Activated CD4-positive, alpha-beta T cell treated with anti-CD3 and anti-CD28 coated beads, Interleukin-10, Interleukin-2, amounts not matched to agents 100 ng/mL and 50 ng/mL, durations not matched to agents 16 hours and 8 hours (primary cell): ENCODE measurements at regions not wholly inside any gene's neighbourhood (a gene's known extent, or its start where the extent isn't known, plus 50 kb on each side); places are given as distances from the start of the nearest gene placed in this dataset.

Source experiments
- DNase-seq: peaks from one replicate; pipeline ENCODE4 v3.0.0-alpha.2; 2020

DNA sequence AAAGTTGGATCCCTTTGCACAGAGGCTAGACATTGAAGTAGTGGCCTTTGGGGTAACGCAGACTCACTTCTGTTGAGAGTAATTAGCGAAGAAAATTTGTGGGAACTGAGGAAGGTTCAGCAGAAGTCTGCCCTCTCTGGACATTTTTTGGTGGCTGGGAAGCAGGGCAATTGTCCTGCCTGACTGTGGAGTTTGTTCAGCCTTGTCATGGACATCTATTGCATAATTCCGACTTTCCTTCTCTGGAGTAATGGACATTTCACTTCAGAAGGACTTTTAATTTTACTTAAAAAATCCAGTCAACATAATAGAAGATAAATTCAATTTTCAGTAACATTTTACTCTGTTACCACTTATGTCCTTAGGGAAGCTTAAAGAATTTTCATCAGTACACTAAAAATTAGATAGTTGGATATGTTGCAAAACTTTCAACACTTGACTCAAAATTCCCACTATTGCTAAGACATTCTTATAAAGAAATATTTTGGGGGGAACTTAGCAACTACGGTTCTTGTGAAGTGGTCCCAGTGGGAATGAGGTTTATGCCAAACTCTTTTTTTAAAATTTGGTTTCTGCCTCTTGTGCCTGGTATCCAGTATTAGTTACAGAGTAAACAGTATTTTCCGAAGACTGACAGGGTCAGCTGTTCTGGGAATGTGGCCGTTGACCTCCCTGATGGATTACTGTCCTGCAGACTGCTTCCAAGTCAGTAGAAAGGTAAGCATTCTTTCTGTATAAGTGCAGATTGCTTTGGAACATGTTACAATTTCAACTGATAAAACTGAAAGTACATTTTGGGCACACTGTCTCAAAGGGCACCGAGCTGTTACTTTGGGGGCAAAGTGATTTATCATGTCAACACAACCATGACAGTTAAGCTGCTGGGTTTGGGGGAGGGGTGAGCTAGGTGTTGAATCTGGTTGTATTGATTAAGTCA, 100.6 kb upstream of the MLIP start:
- DNase-seq, result no peak

DNA sequence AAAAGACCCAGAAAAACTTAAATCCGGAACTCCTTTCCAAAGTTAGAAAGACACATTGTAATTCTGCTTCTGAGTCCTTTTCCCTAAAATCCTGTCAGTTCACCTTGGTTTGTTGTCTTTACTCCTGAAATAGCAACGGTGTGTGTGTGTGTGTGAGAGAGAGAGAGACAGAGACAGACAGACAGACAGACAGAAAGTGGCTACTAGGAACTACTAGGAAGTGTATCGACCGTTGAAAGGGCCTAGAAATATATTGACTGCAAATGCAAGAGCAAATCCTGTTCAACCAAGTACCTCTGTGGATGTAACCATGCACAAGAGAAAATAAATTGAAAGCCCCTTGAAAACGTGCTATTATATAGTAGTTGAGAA, 100.0 kb upstream of the MLIP start:
- no peak for DNase-seq

DNA sequence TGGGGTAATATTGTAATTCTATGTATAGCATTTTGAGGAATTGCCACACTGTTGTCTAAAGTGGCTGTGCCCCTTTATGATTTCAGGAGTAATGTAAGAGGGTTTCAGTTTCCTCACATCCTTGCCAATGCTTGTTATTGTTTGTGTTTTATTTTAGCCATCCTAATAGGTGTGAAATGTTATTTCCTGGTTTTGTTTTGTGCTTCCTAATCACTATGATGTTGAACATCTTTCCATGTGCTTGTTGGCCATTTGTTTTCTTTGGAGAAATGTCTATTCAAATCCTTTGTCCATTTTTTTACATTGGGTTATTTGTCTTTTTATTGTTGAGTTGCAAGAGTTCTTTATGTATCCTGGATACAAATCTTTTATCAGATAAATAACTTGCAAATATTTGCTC, 97.3 kb upstream of the MLIP start:
- DNase-seq, result no peak

DNA sequence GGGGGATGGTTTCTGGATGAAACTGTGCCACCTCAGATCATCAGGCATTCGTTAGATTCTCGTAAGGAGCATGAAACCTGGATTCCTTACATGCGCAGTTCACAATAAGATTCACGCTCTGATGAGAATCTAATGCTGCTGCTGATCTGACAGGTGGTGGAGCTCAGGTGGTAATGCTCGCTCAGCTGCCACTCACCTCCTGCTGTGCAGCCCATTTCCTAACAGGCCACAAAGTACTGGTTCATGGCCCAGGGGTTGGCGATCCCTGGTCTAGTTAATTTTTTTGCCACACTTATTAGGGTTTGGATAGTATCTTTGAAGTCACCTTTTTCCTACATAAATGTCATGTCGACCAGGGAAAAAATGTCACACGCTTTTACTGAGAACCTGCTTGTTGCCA, 96.8 kb upstream of the MLIP start:
- DNase-seq, result no peak

DNA sequence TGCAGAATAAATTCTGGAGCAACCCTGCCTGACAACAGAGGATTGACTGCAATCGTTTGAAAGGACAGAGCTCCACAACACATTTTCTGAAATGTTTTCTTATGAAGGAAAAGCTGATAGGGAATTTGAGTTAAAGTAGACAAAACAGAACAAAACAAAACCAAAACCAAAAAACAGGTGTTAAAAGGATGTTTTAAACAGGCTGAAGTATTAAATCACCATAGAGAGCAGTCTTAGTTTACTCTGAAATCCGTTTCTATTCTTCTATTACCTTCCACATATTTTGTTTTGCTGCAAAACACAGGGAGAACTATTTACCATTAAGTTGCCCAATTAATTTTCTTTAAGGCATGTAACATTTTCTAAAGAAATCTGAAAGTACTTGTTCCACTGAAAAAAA, 93.4 kb upstream of the MLIP start:
- no peak for DNase-seq

DNA sequence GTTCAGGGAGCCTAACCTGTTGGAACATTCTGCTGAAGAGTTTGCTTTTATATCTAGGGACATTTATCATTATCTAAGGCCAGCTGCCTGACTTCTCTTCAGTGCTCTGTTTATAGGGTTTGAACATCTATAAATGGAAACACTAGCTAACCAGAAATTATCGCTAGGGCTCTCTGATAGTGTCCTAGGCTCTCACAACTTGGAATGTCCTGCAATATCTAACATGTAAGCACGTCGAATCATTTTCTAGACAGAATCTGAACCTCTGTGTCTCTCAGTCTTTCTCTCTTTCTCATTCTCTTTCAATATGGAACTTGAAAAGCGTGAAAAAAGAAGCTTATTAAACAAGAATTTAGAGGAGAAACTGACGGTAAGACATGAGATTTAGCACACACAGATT, 92.5 kb upstream of the MLIP start:
- no peak for DNase-seq

DNA sequence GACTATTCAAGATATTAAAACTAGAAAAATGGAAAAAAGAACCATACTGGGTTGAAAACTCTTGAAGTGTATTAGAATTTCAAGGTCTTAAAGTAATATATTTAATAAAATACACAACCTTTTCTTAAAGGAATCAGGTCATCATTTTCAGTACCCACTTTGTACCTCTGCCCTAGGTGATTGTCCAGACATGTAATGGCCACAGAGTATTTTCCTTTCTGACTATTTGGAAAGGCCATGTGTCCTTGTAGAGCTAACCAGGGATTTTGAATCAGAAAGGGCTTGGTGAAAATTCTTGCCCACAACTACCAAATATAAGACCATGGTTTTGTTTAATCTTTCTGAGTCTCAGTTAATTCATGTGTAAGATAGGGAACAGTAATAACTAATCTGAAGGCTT, 91.4 kb upstream of the MLIP start:
- DNase-seq, result no peak

DNA sequence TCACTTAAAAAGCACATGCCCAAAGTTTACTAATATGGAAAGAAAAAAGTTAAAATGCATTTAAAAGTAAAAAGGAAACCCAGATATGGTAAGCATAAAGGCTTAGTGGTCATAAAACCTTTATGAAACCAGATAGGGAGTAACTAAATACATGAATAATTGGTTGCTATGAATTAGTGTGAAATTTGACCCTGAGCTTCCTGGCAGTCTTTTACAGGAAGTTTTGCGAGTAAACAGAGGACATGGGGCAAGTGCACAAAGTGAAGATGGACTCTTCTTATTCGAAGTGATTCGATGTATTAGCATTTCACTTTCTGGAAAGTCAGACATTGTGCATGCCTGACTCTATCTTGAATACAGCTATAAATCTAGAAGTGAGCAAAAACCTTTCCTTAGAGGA, 90.9 kb upstream of the MLIP start:
- no peak for DNase-seq

DNA sequence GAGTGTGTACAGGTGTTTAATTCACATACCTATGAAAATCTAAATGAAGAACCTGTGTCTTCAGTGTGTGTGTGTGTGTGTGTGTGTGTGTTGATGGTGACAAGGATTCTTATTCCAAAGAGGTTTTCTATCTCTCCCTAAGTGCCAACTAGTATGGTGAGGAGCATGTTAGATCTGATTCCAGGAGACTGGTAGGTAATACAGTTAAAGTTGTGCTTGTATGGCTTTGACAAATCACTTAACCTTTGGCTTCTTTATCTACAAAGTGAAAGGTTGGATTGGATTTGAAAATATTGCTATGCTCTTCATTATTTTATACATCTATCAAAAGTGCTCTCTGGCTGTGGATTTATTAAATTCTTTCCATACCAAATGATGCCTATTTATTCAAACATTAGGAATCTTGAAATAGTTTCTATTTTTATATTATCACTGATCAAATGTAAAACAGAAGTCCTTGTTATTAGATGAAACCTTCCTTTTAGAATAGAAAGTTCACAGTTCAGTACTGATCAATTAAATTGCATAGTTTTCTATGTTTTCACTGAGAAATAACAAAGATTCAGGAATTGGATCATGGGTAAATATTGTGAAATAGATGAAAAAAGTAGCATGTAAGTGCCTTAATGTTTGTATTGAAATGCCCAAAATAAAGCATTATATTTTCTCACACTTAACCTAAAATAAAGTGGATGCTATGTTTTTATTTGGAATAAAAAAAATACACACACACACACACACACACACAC, 84.4 kb upstream of the MLIP start:
- DNase-seq, result no peak

DNA sequence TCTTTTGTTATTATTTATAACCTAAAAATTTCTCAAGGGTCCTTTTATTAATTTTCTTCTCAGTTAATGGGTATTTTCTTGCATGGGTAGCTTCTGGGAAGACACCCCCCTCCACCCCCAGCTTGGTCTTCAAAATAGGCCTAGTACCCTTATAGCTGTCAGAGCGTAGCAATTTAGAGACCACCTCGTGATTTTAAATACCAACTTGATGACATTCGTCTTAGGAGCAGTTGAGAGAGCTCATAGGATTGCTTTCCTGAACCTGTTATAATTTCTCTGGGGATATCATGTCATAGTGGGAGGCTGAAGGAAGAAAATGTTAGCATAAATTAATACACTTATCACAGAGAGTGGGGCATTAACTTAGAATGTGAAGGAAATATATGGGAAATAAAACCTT, 83.1 kb upstream of the MLIP start:
- no peak for DNase-seq

DNA sequence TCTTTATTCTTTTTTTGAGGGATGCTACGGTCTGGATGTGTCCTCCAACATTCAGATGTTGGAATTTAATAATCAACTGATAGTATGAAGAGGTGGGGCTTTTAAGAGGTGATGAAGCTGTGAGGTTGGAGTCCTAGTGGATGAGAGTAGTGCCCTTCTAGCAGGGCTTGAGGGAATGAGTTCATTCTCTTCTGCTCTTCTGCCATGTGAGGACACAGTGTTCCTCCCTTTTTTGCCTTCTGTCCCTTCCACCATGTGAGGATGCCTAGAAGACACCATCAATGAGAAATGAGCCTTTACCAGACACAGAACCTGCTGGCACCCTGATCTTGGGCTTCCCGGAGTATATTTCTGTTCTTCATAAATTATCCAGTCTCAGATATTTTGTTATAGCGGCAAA, 82.1 kb upstream of the MLIP start:
- no peak for DNase-seq

DNA sequence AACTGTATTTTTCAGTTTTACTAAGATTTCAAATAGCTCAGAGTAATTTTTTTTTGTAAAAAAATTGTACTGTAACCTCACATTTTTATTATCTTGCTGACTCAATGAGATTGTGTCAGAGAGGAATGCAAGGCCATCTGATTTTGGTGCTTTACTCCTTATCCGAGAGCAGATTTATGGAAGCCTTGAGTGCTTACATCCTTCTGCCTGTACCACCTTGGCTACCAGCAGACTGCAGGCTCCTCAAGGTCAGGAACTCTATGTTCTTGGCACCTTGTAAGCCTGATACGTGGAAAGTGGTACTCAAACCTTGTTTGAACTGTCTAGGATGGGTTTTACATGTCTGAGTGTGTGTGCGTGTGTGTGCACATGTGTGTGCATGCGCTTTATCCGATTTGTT, 80.1 kb upstream of the MLIP start:
- DNase-seq, result no peak

DNA sequence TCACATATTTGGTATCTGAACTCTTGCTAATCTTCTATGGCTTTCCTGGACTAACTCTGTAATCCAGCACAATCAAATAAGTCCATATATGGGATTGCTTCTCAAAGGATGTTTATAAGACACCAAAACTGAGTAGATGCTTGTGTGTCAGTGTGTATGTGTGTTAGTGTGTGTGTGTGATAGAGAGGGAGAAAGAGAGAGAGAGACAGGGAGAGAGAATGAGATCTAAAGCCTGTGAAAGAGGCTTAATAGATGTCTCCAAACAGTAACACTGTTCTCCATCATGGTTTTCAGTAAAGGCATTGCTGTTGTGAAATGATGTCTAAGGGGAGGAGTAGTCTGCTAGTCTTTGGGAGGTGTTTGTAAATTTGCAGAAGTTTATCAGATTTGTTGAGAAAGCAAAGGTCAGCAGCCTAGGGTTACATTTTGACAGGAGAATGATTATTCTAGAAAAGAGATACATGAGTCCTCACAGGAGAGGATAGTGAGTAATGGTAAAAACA, 73.9 kb upstream of the MLIP start:
- no peak for DNase-seq

DNA sequence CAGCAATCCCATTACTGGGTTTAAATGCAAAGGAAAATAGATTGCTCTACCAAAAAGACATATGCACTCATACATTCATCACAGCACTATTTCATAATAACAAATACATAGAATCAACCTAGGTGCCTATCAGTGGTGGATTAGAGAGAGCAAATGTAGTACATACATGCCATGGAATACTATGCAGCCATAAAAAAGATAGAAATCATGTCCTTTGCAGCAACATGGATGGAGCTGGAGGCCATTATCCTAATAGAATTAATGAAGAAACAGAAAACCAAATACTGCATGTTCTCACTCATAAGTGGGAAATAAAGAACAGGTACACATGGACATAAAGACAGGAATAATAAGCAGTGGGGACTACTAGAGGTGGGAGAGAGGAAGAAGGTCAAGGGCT, 70.7 kb upstream of the MLIP start:
- DNase-seq, result no peak

DNA sequence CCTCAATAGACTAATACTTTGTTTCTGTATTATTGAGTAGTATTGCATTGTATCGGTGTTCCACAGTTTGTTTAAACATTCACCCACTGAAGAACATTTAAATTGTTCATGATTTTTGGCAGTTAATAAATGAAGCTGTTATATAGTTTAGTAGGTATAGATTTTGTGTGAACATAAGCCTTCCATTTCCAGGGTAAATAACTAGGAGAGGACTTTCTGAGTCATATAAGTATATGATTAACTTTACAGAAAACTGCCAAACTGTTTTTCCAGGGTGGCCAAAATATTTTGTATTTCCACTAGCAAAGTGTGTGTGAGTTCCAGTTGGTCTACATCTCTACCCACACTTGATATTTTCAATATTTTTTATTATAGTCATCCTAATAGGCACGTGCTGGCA, 70.0 kb upstream of the MLIP start:
- DNase-seq, result no peak

DNA sequence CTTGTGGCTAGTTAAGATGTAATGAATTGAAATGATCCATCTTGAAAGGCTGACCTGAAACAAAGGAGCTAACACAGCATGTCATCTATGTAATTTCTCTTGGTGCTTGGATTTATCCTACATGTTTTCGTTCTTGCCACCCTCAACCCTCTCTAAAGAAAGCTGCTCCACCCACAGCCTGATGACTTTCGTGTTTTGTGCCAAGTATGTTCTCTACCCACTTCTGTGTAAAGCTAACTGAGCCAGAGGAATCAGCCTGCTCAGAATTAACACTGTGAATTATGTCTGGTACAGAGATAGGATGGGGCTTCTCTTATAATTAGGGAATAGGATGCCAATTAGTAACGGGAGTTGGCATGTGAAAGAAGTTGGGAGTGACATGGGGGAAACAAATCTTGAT, 67.9 kb upstream of the MLIP start:
- no peak for DNase-seq

DNA sequence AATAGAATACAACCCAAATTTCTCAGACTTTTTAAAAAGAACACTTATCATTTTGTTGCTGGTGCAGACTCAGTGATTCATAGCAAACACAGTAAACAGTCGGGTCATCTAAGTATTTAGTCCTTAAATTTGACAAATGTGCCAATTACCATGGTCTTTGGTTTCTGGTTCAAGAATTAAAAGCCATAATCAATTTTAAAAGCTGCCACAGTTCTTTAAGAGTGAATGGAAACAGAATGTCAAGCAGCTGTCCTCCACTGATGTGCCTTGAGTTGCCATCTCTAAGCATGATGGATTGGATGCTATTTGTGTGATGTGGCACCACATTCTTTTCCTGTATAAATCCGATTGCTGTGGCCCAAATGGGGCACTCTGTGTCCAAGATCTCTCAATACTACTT, 67.2 kb upstream of the MLIP start:
- DNase-seq, result no peak

DNA sequence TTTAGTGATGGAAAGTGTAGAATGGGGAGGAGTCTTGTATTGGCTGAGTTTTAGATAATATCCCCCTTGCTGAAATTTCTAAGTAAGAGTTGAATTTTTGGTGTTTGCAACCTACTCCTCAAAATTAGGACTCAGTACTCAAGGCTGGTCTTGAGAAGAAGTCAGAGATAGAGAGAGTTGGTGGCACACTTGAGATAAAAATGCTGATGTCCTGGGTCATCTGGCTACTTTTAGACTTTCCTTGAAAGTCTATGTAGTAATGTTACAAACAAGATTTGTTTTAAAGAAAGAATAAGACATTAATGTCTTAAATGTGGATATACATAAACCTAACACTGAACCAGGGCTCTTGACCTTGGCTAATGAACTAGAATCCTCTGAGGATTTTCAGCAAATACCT, 62.5 kb upstream of the MLIP start:
- DNase-seq, result no peak

DNA sequence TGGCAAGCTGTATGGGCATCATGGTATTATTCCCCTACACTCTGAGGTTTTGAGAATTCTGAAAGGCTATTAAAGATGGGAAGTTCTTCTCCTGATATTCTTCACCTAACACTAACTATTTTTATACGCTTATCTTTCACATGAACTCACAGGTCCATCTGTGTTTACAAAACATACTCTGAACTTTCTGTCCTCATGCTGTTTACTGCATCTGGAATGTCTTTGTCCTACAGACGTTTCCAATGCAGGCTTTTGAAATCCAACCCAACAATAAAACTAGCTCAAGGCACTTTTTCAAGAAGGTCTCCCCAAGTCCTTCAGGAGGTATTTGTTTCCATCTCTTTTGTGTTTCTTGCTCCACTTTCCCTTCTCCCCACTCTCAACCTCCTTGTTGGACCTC, 60.5 kb upstream of the MLIP start:
- no peak for DNase-seq

DNA sequence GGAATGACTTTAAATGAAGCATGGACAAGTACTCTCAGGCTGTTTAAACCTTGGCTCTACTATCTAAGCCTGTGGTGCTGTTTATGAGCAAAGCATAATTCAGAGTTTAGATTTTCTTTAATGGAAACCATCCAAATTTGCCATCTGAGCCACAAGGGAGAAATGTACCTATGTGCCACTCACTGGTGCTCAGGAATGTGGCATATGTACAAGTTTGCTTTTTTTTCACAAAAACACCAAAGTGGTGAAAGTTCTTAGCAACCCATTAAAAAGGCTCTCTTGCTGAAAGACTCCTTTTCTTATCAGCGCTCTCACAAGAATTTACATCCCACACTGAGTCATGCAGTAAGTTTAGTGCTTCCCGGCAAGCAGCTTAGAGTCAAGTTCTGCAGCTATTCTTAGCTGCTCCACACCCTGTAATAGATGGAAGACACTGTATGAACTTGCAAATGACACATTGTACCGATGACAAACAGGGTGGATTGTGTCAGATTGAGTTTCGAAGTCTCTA, 57.3 kb upstream of the MLIP start:
- DNase-seq, result no peak

DNA sequence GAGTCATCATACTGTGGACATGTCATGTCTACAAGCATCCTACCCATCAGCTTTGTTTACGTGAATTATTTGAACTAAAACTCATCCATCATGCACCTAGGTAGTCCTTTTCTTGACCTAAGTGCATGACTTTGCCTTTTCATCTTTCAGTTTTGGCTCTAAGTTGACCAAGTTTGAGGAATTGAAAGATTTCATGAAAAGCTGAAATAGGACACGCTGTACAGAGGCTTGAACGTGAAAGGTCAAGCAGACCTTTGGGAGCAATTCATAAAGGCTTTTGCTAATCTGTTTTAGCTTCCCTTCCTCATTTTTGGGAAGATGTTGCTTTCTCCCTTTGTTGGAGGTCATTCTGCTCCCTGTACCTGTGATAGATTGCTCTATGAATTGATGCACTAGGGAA, 55.1 kb upstream of the MLIP start:
- no peak for DNase-seq

DNA sequence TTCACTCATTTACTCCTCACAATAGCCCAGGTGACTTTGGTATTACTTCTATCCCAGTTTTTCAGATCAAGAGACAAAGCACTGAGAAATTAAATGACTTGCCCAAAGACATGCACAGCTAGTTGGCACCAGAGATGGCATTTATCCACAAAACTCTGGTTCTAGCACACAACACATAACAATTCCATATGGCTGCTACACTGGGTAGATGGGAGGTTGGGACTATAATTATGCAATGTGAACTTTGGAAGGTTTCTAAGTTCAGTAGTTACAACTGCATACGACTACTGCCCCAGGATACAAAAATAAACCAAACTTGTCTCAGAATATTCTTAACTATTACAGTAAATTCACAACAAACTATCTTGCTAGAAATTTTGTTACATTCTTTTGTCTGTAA, 54.2 kb upstream of the MLIP start:
- DNase-seq, result no peak

DNA sequence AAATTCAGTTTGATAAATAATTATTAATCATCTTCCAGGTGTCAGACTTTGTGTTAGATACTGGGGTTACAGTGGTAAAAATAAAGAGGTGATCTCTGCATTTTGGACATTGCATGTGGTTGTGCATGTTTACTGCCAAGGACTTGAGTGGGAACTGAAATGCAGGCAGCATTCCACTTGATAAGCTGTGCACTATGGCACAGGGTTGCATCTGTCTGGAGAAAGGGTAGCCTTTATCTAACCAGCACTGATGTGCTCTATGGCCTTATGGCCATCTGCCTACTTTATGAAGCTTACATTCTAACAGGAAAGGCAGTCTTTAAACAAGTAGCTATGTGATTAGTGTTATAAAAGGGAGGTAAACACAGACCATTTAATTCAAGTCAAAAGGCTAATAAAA, 53.0 kb upstream of the MLIP start:
- DNase-seq, result no peak

DNA sequence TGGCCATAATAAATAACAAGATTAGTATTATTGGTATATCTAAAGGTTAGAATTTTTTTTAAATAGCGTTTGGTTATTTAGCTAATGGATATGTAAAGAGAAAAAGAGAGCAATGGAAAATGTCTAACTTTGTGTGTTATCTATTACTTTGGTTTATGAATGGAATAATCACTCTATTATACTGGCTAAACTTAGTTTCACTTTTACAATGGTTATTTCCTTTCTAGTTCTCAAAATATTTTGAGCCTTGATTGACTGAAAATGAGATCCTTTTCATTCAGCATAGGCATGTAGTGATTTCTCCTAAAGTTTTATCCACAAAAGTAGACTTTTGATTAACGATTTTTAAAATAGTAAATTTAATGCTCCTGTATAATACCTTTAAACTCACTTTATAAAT, 51.6 kb upstream of the MLIP start:
- DNase-seq, result no peak
